ENCODE measurements at regions not wholly inside any gene's neighbourhood (a gene's known extent, or its start where the extent isn't known, plus 50 kb on each side); places are given as distances from the start of the nearest gene placed in this dataset.

DNA sequence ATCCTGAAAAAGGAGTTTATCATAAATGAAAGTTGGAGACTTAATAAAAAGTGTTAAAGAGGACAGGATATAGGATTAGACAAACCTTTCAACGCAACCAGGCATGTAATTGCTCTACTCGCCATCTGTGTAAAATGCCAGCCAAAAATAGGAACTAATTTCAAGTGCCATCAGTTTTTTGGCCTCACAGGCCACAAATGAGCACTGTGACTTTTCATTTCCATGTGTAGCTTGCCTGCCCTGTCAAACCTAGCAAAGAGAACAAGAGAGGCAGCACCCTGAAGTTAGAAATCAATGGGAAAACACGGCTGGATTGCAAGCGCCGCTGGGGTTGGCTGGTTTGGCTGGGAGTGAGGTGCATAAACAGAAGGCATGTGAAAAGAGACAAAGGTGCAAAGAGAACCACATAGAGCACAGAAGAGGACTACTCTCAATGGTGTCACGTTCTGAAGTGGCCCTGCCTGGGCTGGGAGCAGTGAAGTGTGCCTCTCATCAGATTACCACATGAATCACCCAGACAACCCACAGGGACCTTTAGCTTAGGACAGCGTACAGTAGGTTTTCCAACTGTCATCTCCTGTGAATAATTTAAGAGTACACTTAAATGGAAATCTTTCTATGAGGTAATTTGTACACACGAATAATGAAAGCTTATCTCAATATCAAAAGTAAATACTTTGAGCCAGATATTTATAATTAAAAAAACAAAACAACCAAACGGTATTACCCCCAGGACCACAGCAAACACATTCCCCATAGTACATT lies 78.0 kb upstream of the NHSL1 start:
- peak; percentile 59 for DNase-seq (ENCODE audit: low read depth)

DNA sequence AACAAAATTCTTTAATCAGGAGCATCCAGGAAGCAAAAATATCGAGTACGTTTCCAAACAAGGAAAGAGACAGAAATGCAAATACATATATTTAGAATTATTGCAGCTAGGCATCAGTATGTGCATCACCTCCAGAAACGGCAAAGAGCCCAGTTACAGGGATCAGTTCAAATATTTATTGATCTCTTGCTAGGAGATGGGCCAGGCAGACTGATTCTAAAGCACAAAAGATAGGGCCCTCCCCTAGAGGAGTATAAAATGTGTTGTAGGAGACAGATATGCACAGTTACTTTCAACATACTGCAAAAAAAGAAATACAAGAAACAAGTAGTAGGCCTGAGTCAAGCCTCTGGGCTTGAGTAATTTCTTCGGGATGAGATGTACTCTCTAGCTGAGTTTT lies 80.7 kb upstream of the NHSL1 start:
- no peak for DNase-seq (ENCODE audit: low read depth)

DNA sequence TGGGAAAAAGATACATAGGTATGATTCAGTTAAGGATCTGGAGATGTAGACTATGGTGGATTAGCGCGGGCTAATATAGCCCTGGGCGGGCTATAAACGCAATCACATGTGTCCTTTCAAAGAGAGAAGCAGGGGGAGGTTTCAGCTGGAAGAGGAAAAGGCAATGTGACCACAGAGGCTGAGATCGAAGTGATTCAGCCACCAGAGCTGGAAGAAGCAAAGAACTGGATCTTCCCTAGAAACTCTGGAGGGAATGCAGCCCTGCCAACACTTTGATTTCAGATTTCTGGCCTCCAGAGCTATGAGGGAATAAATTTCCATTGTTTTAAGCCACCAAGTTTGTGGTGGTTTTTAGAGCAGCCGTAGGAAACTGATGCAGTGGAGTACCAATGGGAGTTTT lies 81.5 kb upstream of the NHSL1 start:
- no peak for DNase-seq (ENCODE audit: low read depth)

DNA sequence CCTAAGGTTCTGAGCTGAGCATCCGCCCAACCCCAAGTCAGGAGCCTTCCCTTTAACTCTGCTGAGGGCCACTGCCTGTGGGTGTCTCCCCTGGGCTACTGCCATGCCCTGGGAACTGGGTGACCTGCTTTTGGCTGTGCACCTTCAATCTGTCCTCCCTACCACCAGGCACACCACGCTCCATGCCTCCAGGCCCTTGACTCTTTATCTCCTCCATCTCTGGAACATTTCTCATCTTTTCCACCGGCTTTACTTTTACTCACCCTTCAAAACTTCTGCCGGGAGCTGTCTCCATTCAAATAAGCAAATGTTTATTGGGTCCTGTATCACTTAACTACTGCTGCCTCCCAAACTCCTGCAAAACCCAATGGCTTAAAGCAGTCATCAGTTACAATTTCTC lies 83.3 kb upstream of the NHSL1 start:
- no peak for DNase-seq (ENCODE audit: low read depth)

DNA sequence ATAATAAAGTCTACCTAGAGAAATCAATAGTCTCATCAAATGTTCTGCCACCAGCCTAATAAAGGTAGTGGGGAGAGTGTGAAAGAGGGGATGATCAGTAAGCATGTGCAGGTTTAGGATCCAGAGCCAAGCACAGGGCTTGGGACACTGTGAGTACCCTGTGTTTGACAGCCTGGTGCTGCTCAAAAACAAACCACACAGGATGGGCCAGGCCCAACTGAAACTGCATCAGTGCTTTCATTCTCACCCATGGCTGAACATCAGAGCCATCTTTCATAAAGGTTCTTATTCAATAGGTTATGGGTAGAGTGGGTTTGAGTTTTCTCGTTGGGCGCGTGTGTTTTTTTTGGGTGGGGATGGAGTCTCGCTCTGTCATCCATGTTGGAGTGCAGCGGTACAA lies 87.3 kb upstream of the NHSL1 start:
- no peak for DNase-seq (ENCODE audit: low read depth)

DNA sequence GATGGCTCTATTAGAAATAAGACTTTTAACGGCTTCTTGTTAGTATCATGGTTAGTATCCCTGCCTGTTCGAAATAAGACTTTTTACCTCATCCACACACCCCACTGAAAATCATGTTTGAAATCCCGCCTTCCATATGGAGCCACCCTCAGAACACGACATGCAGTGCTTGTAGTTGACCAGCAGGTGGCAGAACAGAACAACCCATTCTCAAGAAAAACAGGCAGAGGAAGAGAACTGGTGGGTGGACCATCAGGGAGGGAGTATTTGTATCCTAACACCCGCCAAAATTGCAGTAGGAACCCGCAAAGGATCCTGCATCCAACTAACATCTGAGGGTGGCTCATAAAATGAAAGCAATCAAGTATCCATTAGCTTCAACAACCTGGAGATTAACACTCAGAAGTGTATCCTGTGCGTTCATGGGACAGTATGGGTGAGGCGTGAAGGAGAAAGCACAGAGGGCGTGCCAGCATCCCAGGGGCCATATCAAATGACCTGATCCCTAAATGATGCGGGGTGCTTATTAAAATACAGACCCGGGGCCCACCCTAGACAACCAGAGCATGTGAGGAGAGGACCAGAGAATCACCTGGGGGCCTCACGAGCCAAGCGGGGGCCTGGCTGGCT lies 89.6 kb upstream of the NHSL1 start:
- DNase-seq (ENCODE audit: low read depth): peak; percentile 78

DNA sequence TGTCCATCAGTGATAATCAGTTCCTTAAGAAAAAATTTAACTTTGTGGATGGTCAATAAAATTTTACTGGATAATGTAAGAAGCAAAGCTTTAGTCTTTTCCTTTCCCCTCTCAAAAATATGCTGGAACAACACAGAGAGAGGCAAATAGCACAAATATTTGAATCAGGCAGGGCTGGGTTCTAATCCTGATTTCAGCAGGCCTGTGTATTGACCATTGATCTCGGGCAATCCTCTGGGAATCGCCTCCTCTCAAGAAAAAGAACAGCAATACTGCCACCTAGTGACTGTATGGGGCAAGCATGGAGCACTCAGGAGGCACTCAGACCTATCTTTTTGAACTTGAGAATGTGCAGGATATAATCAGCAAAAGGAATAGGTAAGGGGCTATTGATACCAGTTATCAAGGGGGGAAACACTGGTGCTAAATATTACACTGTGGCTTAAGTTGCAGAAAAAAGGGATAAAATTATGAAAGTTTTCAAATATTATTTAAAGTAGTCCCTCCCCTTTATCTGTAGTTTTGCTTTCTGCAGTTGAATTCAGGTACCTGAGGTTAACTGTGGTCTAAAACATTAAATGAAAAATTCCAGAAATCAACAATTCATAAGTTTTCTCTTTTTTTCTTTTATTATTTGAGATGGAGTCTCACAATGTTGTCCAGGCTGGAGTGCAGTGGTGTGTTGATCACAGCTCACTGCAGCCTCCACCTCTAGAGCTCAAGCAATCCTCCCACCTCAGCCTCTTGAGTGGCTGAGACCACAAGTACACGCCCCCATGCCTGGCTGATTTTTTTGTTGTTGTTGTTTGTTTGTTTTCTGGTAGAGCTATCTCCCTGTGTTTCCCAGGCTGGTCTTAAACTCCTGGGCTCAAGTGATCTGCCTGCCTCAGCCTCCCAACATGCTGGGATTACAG lies 91.8 kb upstream of the NHSL1 start:
- DNase-seq (ENCODE audit: low read depth): peak; percentile 61

DNA sequence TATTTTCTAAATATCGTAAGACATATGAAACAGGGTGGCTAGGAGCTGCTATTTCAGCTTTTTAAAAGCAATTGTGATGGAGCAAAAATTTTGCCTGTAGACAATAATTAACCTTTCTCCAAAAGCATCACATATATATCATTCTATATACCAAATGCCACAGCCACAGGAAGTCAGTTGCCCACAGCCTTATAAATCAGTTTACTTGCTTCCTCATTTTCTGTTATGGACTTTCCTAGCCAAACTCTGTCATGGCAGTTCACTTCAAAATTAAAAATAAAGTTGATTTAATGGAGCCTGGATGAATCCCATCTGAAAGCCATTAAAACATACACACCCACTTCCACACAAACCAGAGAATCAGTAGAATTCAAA lies 93.4 kb upstream of the NHSL1 start:
- DNase-seq (ENCODE audit: low read depth): no peak

DNA sequence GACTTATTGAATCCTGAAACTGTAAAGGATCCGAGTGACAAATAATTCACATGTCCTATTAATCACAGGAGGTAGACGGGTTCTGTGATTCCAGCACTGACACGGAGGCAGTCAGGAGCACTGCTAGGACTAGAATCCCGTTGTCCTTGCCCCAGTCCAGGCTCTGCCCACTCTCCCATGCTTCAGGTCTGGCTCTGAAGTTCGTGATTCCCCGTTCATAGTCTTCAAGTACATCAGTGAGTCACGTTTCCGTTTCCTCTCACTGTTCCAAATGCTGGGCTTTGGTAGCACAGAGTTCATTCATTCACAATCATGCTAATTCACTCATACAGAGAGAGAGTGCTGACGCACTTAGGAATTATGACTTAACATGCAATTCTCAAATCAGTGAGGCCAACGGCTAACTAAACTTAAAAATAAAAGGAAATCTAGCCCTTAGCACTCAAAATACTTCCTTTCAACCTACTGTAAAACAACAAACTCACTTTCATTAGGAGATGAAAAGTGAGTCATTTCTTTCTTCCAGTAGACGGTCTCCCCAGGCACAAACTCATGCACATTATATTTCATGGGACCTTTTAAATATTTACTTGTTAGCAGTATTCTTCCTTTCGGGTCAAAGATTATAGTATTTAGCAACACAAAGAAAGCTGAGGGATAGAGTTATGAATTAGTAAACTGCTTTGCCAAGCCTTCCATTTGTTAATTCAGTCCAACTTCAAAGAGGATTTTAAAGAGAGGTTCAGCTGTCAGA lies 94.0 kb upstream of the NHSL1 start:
- peak; percentile 95 for DNase-seq (ENCODE audit: low read depth)

DNA sequence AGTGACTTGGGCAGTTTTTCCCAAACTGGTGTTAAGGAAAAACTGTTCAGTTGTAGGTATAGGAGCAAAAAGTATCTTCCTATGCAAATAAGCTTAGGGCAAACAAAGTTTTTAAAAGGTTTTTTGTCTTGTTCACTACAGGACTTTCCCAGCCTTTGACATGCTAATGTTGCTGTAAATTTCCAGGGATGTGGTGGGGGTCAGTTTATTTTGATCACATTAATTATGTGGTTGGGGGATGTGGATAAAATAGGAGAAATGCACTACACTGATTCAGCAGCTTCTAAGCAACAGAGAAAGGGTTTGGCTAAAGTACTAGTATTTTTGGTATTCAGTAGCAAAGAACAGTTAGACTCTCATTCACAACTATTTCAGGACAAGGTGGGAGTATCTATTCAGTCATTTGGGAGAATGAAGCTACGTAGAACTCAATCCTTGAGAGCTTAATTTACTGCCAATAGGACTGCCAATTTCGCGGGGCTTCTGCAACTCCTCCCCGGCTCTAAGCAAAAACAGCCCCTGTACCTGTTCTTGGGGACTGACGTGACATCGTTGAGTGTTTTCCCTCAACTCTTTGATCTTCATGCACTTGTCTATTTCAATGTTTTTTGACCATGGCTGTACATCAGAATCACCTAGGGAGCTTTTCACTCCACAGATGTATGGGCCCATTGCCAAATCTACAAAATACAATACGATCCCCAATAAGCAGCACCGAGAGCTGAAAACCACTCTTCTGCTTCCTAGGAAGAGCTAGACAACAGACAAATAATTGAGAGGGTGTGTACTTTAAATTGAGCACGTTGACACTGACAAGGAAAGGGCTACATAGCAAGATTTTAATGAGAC lies 94.8 kb upstream of the NHSL1 start:
- DNase-seq (ENCODE audit: low read depth): no peak

DNA sequence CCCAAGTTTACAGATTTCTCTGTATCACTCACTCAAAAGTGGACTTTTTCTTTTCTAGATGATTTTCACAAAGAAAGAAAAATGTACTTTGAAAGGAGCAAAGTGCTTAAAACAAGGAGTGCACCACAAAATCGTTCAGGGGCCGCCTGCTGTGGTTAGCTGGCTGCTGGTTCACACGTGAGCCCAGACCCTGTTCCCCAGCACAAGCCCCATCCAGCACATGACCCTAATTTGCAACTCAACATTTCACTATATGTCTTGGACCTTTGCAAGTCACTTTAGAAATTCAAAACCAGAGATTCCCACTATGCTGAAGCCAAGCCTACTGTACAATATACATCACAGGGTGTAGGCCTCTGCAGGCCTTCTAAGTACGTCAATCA lies 95.5 kb upstream of the NHSL1 start:
- no peak for DNase-seq (ENCODE audit: low read depth)

DNA sequence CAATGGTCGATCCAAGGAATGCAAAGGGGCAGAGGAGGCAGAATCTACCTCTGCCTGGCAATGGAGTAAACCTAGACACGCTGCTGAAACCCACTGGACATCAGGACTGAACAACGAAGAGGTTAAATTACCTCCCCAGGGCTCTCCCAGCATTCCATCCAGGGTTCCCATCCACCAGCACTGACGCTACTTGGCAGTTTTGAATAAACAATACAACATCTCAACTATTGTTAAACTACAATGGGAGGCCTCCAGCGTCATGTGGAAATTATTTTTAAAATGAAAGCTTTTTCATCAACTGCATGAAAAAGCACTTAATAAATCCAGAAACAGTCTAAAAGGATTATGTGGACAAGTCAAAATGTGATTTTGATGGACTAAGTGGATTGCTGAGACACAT lies 96.8 kb upstream of the NHSL1 start:
- no peak for DNase-seq (ENCODE audit: low read depth)

DNA sequence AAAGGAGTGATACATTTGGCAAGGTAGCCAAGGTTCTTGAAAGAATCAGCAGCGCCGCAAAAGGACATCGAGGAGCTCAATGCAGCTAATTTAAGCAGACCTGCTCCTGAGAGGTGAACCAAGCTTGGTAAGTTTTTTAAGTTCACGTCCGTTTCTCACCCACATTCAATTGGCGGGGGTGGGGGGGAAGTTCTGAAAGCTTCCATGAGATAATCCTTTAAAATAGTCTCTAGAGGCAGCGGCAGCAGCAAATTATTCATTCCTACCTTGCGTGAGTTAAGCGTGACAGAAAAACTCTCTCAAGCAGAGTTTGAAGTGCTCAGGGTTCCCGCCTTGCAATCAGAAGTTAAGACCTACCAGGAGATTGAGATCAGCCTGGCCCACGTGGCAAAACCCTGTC lies 97.3 kb upstream of the NHSL1 start:
- no peak for DNase-seq (ENCODE audit: low read depth)

DNA sequence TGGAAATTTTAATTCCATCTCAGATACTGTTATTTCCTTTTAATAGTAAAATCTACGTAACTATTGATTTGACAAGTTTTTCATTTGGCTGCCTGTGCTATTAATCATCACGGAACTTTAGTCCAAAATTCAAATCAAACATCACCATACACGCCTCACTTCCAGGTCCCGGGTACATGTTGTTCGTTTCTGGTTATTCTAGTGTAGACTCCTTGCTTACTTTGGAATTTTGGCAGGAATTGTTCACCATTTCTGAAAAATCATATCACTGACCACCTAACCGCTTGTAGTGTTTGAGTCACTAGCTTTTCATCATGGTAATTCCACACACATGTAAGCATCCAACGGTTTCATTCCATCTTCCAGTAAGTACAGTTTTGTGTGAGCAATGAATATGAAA lies 98.0 kb upstream of the NHSL1 start:
- DNase-seq (ENCODE audit: low read depth): no peak

DNA sequence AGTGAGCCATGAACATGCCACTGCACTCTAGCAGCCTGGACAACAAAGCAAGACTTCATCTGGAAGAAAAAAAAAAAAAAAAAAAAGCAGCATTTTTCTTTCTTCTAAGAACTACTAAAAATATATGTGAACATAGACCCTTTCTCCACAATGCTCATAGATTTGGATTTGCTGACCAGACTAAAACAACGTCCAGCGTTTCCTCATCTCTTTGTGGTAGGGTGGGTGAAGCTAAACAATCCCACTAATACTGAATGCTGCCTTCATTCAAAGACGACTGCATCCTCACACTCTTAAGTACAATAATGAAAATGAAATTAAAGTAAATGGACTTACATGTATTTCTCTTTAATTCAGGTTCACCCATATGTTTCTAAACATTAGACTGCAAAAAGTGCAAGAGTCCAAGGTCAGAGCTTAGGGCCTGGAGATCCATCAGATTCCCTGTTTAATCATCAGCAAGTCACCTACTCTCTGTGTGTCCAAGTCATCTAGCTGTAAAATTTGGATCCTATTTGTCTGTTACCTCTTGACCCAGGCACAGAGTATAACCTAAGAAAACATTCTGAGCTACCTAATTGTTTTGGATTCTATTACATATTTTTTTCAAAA lies 99.4 kb upstream of the NHSL1 start:
- DNase-seq (ENCODE audit: low read depth): no peak

DNA sequence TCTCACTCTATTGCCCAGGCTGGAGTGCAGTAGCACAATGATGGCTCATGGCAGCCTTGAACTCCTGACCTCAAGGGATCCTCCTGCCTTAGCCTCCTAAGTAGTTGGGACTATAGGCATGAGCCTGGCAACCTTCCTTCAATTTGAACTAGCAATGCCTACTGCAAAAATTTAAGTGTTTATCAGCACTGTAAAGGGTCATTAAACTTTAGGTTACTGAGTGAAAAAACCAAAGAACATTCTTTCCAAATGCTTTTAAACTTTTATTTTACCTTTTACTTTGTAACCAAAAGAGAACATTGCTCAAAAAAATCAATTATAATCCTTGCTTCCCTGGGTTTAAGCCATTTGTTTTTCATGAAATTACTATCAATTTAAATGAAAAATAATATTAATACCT lies 101.0 kb upstream of the NHSL1 start:
- DNase-seq (ENCODE audit: low read depth): no peak

DNA sequence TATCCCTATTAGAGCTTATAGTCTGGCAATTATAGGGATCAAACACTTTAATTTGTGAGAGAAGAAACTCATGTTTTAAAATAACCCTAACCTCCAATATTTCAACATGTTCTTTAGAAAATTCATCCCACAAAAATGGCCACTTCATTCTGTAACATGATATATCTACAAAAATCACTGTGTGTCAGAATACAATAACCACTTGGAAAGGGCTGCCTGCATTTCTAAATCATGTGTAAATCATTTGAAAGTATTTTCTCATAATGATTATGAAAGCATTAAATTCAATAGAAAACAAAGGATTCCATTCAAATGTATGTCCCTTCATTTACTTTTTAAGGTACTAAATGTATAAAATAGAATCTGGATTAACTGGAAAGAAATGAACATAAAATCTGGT lies 101.4 kb upstream of the NHSL1 start:
- no peak for DNase-seq (ENCODE audit: low read depth)

DNA sequence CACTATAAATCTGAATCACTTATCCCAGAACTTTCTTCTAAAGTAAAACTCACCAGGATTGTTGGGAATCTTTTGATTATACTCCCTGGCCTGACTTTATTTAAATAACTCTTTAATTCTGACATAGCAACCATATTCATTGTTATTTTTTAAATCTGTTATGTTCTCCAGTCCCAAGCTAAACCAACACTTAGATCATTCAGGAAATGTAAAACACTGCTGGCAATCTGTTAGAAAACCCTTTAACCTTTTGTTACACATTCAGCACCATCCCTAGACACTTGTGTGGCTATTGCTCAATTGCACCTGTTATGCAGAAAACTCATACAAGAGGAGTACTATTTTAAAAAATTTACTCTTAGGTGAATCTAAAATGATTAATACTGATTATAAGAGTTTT lies 101.8 kb upstream of the NHSL1 start:
- DNase-seq (ENCODE audit: low read depth): no peak

DNA sequence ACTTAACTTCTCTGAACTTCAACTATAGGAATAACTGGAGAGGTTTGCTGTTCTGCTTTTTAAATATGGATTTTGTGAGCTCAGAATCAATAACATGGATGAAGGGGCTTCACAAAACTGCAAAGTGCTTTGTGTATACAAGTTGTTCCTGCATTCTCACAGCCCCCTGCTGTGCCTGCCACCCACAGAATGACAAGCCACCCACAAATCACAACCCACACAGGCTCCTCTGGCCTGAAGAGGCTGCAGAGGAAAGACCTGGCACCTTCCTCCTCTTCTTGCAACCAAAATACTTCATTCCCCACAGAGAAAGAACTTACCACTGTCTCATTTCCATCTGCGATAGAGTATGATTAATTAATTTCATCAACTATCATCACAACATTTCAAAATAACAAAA lies 106.7 kb upstream of the NHSL1 start:
- no peak for DNase-seq (ENCODE audit: low read depth)

DNA sequence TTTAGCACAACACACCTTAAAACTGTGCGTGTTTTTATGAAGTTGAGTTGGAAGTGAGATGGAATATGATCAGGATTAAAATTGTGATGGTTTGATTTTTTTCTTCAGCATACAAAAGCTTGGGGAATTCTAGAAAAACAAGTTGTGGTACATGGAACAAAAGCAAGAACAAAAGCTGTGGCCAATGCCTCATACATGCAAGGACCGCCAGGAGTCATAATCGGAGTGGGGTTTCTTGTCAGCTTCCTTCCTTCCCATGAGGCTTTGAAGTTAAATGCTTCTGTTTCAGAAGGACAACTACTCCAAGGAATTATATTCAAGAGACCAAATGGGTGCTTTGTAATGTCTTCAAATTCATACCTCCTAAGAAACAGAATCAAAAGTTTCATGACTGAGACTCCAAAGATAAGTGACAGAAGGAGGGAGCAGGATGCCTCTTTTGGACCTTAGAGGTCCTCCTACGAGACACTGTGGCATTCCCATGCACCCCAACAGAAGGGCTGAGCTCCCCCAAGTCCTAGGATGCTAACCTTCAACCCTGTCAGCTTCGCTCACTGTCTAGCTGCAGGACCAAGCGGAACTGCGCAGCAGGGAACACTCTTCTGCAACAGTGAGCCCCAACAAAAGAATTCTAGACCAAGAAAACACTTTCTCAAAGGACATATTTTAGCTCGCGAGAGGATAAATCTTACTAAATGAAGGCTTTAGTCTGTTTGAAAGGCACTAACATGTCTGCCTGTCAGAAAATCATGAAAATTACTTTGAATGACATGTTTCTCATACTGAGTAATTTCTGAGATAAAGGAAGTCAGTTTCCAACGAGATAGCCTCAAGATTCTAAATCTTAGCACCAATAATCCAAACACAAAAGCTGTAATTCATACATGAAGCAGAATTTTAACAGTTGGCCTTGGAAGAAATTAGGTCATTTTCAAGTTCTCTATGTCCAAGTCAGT lies 108.5 kb upstream of the NHSL1 start:
- no peak for DNase-seq (ENCODE audit: low read depth)
